Uterus (tissue), 2 donors: ENCODE measurements at regions not wholly inside any gene's neighbourhood (a gene's known extent, or its start where the extent isn't known, plus 50 kb on each side); places are given as distances from the start of the nearest gene placed in this dataset.

Source experiments
- CTCF ChIP-seq, 4 experiments: fragments of 200-600 bp in 2 of 4; fragments of 450-650 bp in 2 of 4; sonication (generic) in 2 of 4; IDR thresholded peaks; one replicate each; pipeline ENCODE4 v1.5.1; 2016 to 2019; ENCODE audit warnings: antibody characterized with exemption in 4 of 4, mild to moderate bottlenecking in 2 of 4, moderate library complexity in 1 of 4
- POLR2A ChIP-seq, 2 donors: fragments of 450-650 bp; IDR thresholded peaks; one replicate each; pipeline ENCODE4 v1.6.1; 2016; ENCODE audit warnings: antibody characterized with exemption in 2 of 2, mild to moderate bottlenecking in 1 of 2, moderate library complexity in 1 of 2

GRCh38 chr4:59643682-59644081, 1556.4 kb upstream of the ADGRL3 start:
- TF ChIP-seq CTCF (IDR thresholded peaks at IDR 0.05) (no peak), POLR2A (IDR thresholded peaks at IDR 0.05) (no peak)
